HG02798 (cell line): ENCODE measurements at regions not wholly inside any gene's neighbourhood (a gene's known extent, or its start where the extent isn't known, plus 50 kb on each side); places are given as distances from the start of the nearest gene placed in this dataset.
"Not testable (repeated sequence)": the region's sequence is repeated elsewhere in the genome, so short reads cannot be mapped to it uniquely, and the experiment has no call there.

ENCODE experiments used
- ATAC-seq: cut with Tn5 transposase; IDR thresholded peaks from one replicate; pipeline ENCODE4 v1.9.1; 2021; ENCODE audit warnings: mild to moderate bottlenecking; ENCODE audit not compliant: unreplicated experiment, poor library complexity

GRCh38 chr21:21971384-21971783, 973.2 kb downstream of the NCAM2 start:
- no peak for ATAC-seq

GRCh38 chr21:21973806-21974205, 975.6 kb downstream of the NCAM2 start:
- ATAC-seq = no peak

GRCh38 chr21:21996891-21997290, 998.7 kb downstream of the NCAM2 start:
- ATAC-seq = no peak

GRCh38 chr21:21997390-21998333, 999.5 kb downstream of the NCAM2 start:
- no peak for ATAC-seq

- no peak for ATAC-seq
These were observed 1021.6 kb downstream of the NCAM2 start for GRCh38 chr21:22019766-22020165.

- ATAC-seq = no peak
These were observed 1022.0 kb downstream of the NCAM2 start for GRCh38 chr21:22020221-22020620.

- ATAC-seq = not testable (repeated sequence)
These were observed 1025.7 kb downstream of the NCAM2 start for GRCh38 chr21:22023896-22024295.

- no peak for ATAC-seq
These were observed 1046.2 kb downstream of the NCAM2 start for GRCh38 chr21:22044431-22044830.

GRCh38 chr21:22046576-22046975, 1048.4 kb downstream of the NCAM2 start:
- ATAC-seq = no peak

- ATAC-seq = no peak
These were observed 1058.7 kb downstream of the NCAM2 start for GRCh38 chr21:22056904-22057303.

- no peak for ATAC-seq
These were observed 1064.4 kb downstream of the NCAM2 start for GRCh38 chr21:22062472-22063139.

GRCh38 chr21:22063140-22063539, 1064.9 kb downstream of the NCAM2 start:
- ATAC-seq = no peak

GRCh38 chr21:22076471-22076870, 1078.3 kb downstream of the NCAM2 start:
- ATAC-seq = no peak

GRCh38 chr21:22083899-22084298, 1085.7 kb downstream of the NCAM2 start:
- ATAC-seq = no peak

GRCh38 chr21:22096314-22096713, 1098.1 kb downstream of the NCAM2 start:
- no peak for ATAC-seq

- ATAC-seq = no peak
These were observed 1108.7 kb downstream of the NCAM2 start for GRCh38 chr21:22106720-22107410.

- no peak for ATAC-seq
These were observed 1117.5 kb downstream of the NCAM2 start for GRCh38 chr21:22115746-22116145.

GRCh38 chr21:22120616-22121266, 1122.5 kb downstream of the NCAM2 start:
- ATAC-seq = no peak

- ATAC-seq = no peak
These were observed 1127.4 kb downstream of the NCAM2 start for GRCh38 chr21:22125581-22125980.

- no peak for ATAC-seq
These were observed 1130.5 kb downstream of the NCAM2 start for GRCh38 chr21:22128671-22129070.
